Epithelial cell of prostate (primary cell): ENCODE measurements at regions not wholly inside any gene's neighbourhood (a gene's known extent, or its start where the extent isn't known, plus 50 kb on each side); places are given as distances from the start of the nearest gene placed in this dataset.

Source experiments
- DNase-seq: peaks from one replicate; pipeline ENCODE4 v3.0.0-alpha.2; 2011; ENCODE audit warnings: low read depth, low spot score
- H3K27ac ChIP-seq: fragments of 450-650 bp; 2 replicates; pipeline ENCODE4 v1.5.1; 2017; ENCODE audit warnings: mild to moderate bottlenecking

DNA sequence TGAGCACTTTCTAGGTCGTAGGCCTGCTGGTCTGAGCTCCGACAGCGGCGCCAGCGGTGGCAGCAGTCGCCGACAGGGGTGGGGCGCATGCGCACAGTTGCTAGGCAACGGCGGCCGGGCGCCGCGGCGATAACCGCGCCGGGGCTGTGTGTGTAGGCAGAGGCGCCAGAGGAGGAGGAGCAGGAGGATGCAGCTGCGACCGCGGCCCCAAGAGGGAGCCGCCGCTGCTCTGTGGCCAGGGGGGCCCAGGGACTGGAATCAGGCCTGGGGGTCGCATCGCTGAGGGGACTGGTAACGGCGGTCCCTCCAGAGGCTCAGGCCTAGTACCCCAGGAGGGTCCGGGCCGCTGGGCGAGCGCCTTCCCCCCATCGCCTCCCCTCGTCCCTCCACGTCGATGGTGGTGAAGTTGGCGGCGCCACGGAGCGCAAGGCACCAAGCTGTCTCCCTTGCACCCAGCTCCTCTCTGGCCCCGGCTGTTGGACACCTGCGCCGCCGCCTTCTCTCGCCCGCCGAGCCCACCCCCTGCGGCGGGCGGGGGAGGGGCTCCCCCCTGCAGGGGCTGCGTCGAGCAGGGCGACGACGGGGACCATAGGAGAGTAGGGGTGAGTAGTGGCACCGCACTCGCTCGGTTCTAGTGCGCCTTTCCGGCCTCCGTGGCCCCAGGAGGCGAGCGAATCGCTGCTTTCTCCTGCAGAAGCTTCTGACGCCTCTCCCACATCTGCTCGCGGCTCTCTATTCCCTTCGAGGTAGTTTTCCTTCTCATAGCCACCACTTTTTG, 58.6 kb upstream of the ZC4H2 start, which contains the start of gene ZC3H12B:
ZC3H12B (plus strand) TSS at position 159 of the 778 bp plus-strand sequence.
- peak within 1 kb of the TSS; percentile 27 for H3K27ac ChIP-seq
- DNase-seq = peak; percentile 10

DNA sequence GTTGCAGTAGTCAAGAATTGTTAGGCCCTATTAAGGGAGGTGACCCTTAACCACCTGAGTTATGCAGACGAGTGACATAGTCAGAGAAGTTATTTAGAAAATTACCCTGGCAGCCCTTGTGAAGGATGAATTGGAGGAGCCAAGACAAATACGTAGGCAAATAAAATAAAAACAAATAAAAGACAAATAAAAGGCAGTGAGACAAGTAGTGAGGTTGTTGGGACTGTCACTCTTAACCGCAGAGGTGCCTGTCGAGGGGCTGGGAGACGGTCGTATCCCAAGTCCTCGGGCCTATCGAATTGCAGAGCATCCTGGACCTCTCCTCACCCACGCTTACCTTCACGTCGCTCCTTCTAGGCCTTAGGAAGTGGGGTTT, 58.0 kb upstream of the ZC4H2 start:
- H3K27ac ChIP-seq = no peak overlapping the region
- no peak for DNase-seq
